Anterior cingulate cortex (tissue), 58 donors: ENCODE measurements at regions not wholly inside any gene's neighbourhood (a gene's known extent, or its start where the extent isn't known, plus 50 kb on each side); places are given as distances from the start of the nearest gene placed in this dataset.
"Not testable (repeated sequence)": the region's sequence is repeated elsewhere in the genome, so short reads cannot be mapped to it uniquely, and the experiment has no call there.

Experiments
- DNase-seq, 58 donors: peaks; one replicate each; lab custom pipeline; 2025; lab: John Stamatoyannopoulos, UW

DNA sequence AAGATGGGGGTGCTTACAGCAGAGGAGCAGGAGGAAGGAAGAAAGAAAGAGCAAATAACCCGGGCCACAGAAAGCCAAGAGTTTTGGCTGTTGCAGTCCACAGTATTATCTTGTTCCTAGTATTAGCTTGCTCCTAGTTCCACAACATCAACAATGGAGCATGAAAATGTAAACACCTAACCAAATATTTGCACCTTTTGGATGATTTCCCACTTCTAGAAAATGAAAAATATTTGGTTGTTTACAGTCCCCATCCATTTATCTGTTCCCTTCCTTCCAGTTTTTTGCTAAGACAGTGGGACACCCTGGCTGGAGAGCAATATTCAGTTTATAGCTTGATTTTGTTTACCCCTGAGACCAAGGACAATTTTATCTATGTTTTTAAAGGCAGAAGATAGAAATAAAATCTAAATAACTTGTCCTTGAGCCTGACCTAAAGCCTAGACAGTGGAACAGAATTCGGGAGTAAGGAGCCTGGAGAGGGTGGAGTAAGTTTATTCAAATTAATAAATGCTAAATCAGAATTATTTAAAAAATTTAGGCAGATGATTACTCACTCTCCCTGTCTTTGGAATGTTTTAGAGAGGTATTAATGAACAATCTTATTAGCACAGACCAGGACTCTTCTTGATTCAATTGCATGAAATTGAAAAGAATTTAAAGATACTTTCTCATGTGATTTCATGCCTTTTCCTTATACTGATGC lies 51.6 kb downstream of the RESF1 start:
- no peak for DNase-seq

DNA sequence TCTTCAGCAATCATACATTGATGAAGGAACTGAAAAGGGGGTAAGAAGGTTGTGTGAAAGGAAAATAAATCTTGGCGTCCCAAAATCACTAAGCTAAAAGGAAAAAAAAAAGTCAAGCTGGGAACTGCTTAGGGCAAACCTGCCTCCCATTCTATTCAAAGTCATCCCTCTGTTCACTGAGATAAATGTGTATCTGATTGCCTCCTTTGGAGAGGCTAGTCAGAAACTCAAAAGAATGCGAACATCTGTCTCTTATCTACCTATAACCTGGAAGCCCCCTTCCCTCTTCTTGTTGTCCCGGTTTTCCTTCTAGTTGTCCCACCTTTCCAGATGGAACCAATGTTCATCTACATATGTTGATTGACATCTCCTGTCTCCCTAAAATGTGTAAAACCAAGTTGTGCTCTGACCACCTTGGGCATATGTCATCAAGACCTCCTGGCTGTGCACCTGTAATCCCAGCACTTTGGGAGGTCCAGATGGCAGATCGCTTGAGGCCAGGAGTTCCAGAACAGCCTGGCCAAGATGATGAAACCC lies 53.1 kb downstream of the RESF1 start:
- DNase-seq: no peak

DNA sequence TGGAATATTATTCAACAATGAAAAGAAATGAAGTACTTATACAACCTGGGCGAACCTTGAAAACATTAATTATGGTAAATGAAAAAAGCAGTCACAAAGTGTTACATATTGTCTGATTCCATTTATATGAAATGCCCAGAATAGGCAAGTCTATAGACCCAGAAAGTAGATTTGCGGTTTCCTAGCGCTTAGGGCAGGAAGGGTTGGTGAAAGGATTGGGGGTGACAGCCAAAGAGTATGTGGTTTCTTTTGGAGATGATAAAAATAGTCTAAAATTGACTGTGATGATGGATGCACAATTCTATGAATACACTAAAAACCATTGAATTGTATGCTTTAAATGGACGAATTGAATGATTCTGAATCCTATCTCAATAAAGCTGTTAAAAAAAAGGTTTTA lies 55.8 kb downstream of the RESF1 start:
- no peak for DNase-seq

DNA sequence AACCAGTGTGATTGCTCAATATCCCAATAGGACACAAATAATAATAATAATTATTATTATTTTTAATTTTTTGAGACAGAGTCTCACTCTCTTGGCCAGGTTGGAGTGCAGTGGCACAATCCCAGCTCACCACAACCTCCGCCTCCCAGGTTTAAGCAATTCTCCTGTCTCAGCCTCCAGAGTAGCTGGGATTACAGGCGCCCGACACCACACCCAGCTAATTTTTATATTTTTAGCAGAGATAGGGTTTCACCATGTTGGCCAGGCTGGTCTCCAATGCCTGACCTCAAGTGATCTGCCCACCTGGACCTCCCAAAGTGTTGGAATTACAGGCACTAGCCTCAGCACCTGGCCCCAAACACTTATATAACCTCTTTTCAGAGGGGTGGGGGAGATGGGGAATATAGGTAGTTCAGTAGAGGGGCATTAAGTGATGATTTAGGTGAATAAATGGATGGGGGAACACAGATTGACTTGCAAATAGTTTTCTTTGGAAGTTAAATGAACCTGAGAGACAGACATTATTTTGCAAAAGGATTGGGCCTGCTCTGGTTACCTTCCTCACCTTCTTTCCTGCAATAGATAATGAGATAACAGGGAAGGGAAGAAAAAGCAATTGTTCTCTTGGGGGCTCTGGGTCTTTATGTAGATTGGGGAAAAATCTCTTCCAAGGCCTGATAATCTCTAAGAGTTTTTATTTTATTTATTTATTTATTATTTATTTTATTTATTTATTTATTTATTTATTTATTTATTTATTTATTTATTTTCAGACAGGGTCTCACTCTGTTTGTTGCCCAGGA lies 57.7 kb downstream of the RESF1 start:
- DNase-seq: no peak

DNA sequence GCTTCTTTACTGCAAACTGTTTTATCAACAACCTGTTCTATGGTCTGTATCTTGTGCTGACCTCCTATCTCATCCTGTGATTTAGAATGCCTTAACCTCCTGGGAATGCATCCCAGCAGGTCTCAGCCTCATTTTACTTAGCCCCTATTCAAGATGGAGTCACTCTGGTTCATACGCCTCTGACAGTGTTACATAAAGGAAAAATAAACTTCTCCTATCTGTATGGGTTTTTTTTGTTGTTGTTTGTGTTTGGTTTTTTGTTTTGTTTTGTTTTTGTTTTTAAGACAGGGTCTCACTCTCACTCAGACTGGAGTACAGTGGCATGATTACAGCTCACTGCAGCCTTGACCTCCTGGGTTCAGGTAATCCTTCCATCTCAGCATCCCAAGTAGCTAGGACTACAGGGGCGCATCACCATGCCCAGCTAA lies 62.1 kb downstream of the RESF1 start:
- DNase-seq: no peak

DNA sequence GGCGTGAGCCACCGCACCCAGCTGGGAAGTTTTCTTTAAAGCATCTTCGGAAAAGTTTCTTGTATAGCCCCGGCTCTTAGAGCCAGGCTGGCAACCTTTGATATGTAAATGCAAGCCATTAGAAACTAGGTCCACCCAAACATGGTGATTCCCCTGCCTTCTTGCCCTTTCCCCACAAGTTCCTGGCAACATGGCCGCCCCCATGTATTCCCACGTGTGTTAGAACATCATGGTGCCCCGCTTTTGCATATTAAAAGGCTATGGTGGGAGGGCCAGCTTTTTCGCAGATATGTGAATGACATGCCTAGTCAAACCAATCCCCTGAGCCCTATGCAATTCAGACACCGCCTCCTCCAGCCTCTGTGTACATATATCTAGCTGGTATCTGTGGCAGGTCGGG lies 63.2 kb downstream of the RESF1 start:
- DNase-seq: not testable (repeated sequence)

DNA sequence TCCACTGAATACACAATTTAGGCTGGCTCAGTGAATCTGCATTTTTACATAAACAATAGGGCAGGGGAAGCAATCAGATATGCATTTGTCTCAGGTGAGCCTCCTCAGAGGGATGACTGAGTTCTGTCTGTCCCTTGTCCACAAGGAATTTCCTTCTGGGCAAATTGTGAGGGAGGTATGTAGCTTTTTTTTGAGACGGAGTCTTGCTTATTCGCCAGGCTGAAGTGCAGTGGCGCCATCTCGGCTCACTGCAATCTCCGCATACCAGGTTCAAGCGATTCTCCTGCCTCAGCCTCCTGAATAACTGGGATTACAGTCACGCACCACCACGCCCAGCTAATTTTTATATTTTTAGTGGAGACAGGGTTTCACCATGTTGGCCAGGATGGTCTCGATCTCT lies 64.6 kb downstream of the RESF1 start:
- DNase-seq: not testable (repeated sequence)

DNA sequence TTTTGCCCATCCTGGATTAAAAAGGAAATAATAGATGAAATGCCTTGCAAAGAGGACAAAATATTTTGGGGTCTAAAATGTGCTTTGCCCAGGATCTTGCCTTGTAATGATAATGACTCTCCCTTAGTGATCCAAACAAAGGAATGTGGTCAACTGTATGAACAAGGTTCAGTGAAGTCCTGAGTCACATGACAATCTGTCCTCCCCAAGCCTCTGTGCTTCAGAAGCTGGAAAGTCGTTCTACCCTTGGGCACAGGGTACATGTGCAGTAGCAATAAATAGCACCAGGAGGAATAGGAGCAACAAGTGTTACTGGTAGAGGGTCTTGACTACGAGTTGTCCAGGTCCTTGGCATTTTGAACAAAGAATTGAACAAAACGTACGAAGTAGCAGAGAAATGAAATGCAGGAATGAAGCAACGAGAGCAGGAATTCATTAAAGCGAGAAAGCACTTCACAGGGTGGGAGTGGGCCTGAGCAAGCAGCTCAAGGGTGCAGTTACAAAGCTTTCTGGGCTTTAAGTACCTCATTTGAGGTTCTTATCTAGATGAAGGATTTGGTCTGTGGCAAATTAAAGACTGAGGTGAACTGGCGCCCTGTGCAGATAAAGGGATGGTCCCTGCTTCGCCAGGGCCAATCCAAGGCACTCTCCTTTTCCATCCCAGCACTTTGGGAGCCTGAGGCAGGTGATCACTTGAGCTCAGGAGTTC lies 65.8 kb downstream of the RESF1 start:
- no peak for DNase-seq

DNA sequence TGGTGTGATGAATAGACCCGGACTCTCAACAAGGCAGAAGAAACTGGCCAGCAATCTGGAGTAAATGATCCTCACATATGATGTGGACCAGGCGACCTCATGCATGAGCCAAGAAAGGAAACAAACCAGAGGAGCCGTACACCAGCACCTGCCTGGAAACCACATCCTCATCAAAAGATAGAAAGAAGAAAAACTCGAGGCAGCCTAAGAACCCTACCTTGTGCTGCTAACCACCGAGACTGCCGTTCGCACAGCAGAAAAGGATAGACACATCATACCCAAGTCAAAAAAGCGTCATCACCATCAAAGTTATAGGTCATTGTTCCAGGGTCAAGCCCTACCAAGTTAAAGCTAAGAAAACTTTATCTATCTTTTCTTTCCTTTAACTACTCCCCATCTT lies 66.7 kb downstream of the RESF1 start:
- DNase-seq: no peak

DNA sequence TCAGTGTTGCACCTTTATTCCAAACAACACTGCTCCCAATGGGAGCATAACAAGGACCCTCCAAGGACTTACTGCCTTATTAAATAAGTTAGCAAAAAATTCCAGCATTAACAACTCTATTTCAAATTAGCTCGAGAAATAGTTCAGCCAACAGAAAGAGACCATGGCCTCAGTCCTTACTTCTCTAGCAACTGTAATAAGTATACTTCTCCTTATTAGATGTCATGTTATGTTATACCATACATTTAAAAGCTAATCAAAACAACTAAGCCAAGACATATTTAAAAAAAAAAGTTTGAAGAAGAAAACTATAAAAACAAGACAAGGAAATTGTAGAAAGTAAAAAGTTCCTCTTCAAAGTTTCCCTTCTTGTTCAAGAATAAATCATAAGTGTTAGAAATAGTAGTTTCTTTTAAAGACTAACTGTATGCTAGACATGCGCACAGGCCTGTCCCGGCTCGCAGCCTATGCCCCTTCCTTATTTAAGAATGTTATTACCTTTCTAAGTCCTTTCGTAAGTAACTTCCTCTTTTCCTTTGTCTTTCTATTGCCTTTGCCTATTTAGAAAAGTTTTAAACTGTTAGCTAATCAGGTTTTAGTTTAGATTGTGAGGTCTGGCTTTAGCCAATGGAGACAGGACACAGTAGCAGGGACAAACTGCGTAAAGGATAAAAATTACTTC lies 68.6 kb downstream of the RESF1 start:
- no peak for DNase-seq

DNA sequence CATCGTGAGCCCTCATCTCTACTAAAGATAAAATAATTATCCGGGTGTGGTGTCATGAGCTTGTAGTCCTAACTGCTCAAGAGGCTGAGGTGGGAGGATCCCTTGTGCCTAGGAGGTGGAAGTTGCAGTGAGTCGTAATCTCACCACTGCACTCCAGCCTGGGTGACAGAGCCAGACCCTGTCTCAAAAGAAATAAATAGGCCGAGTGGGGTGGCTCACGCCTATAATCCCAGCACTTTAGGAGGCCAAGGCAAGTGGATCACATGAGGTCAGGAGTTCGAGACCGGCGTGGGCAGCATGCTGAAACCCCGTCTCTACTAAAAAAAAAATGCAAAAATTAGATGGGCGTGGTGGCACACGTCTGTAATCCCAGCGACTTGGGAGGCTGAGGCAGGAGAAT lies 70.9 kb downstream of the RESF1 start:
- DNase-seq: no peak

DNA sequence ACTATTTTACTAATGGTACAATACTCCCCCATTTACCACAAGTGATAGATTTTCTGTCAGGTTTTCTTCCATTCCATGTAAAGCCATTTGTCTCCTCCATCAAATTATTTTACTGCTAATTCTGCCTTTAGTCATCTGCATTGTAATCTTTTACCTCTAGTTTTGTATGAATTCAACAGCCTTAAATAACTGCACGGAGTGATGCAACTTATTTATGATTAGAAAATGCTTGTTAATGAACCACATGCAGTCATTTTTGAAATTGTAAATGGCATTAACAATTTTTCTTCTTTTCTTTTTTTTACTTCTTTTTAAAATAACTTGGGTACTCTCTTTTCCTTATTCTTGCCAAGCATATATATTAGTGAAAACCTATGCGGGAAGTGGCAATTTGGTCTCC lies 71.5 kb downstream of the RESF1 start:
- no peak for DNase-seq

DNA sequence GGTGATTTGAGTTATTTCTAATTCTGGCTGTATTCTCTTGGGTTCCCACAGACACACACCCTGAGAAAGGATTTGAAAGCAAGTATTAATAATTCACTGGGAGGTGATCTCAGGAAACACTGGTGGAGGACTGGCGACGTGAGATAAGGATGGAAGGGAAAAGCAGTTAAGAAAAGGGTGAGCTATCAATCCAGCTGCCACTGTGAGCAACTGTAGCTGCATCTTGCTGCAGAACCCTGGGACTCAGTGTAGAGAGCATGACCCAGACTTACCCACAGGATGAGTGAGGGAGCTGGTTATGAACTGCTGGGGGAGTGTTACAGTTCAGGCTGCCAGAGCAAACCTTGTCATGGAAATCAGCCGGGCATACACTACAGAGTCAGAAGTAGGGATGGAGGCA lies 71.9 kb downstream of the RESF1 start:
- DNase-seq: no peak

DNA sequence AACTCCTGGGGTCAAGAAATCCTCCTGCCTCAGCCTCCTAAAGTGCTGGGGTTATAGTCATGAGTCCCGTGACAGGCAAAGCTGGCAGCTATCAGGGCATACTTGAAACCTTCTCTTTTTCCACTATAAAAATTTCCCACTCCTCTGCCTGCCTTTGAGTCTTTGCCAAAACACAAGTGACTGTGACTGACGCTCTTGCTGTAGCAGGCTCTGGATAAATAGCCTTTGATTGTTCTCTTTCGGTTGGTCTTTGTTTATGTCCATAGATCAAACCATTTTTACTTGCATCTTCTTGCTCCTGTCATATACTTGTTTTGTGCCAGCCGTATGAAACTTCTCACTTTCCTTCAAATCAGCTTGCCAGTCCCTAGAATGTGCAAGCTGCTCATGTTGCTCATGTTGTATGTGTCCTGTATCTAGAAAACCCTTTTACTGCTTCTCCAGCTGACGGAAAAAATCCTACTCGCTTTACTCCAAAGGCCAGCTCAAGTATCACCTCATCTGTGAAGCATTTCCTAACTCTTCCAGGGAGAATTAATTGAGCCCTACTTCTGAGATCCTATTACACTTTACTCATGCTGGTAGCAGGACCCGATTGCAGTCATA lies 73.1 kb downstream of the RESF1 start:
- no peak for DNase-seq

DNA sequence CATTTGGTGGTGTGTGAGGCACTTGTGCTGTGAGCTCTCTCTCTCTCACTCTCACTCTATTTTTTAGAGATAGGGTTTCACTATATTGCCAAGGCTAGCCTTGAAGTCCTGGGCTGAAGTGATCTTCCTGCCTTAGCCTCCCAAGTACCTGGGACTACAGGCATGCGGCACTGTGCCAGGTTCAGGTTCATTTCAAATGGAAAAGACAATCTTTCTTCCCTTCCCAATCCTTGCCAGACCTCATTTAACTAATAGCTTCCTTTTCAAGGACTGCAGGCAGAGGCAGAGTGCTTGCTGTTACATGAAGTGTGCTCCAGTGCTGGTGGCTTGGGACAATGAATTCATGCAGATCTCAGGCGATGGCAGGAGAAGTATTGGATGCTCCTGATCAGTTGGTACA lies 73.2 kb upstream of the BICD1 start:
- no peak for DNase-seq

DNA sequence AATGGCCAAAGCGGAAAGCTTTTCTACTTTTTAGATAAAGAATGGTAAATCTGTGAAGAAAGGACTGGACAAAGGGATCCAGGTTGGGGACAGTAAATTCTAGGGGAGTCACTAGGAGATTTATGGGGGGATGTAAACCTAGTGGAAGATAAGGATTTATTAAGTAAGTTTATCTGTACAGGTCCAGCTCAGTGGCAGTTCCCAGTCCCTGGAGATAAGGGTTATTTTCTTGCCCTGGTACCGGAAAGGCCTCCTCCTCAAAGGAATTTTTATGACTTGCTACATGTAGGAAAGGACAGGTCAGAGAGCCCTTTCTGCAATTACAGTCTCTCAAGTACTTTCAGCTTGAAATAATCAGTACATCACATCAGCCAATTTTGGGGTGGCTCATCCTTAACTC lies 72.6 kb upstream of the BICD1 start:
- no peak for DNase-seq

DNA sequence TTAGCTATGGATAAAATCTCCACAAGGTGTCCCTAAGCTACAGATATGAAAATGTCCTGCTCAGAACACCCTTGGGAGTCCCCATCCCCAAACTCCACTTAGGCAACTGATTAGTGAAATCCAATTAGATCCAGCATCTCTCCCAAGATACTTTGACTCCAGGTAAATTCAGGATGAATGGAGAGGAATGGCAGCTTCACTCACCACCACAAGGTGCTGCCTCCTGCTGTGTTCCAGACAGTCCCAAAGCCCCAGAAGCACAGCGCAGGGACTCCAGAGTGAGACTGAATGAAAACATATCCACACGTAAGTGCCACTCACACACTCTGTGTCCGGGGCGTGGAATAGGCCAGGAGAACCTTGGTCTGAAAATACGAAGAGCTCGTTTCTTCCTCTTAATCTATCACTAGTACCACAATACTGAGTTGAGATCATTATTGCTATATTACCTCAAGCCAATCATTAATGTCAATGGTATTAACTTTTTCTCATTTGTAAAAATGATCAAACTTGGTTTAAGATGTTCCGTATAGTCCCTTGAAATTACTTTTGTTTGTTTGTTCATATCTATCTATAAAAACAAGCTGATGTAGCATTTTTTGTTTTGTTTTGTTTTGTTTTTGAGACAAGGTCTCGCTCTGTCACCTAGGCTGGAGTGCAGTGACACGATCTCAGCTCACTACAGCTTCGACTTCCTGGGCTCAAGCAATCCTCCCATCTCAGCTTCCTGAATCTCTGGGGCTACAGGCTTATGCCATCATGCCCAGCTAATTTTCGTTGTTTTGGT lies 70.0 kb upstream of the BICD1 start:
- no peak for DNase-seq

DNA sequence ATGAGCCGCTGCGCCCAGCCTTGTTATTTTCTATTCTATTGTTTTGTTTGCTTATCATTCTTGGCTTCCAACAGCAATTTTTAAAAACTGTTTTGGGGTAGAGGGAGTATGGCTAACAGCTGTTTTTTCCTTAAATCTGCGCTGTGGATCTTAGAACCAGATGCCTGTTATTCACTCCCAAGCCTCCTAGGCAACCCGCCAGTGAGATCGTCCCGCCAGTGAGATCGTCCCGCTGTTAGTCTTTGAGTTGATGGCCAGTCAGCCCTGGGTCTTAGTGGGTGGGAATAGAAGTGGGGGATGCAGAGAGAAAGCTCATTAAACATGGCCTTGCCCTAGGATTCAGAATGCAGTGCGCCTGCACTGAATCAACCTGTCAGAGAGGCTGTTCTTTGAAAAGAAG lies 67.3 kb upstream of the BICD1 start:
- DNase-seq: peak in 1 of 58 donors; percentile 3

DNA sequence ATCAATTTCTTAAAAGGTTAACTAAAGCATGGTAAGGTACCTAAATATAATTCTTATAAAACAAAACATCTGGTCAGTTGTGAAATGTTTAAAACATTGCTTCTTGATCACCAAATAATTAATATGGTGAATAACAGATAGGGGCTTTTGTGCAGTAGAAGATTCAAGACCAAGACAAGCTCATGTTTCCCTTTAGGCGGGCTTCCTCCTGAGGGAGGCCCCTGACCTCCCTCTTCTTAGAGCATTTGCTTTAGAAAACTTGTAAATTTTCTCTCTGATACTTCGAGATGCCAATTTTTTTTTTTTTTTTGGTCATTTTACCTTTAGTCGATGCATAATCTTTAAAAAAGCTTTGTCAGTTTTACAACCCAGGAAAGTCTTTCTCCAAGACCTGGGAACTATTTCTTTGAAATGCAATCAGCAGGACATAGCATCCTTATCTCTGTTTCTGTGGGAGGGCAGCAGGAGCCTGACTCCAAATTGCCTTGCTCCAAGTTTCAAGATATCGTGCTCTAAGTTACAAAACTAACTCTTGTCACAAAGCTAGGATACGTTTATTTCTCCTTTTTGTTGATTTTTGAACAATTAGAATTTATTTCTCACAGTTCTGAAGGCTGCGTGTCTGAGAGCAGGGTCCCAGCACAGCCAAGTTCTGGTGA lies 66.6 kb upstream of the BICD1 start:
- no peak for DNase-seq
